SU-DHL-6 (cell line): ENCODE measurements at regions not wholly inside any gene's neighbourhood (a gene's known extent, or its start where the extent isn't known, plus 50 kb on each side); places are given as distances from the start of the nearest gene placed in this dataset.

ENCODE experiments used
- CTCF ChIP-seq: fragments of 200-600 bp; sonication (generic); IDR thresholded peaks from one replicate; pipeline ENCODE4 v1.5.1; 2017; ENCODE audit warnings: antibody characterized with exemption, mild to moderate bottlenecking, low read length, moderate library complexity; ENCODE audit not compliant: insufficient read depth, poor library complexity, severe bottlenecking
- EZH2phosphoT487 ChIP-seq: fragments of 200-600 bp; sonication (generic), shearing (Covaris generic); conservative IDR thresholded peaks from 2 replicates; pipeline ENCODE4 v1.6.1; 2018; ENCODE audit warnings: mild to moderate bottlenecking, antibody characterized with exemption, low read length, moderate library complexity, mixed read lengths

GRCh38 chr2:146455325-146455724 lies 1389.5 kb upstream of the ACVR2A start:
- TF ChIP-seq CTCF (no peak), EZH2phosphoT487 (no peak)
